HG02981 (cell line): ENCODE measurements at regions not wholly inside any gene's neighbourhood (a gene's known extent, or its start where the extent isn't known, plus 50 kb on each side); places are given as distances from the start of the nearest gene placed in this dataset.

Source experiments
- ATAC-seq: cut with Tn5 transposase; IDR thresholded peaks from one replicate; pipeline ENCODE4 v1.9.1; 2021; ENCODE audit warnings: mild to moderate bottlenecking, moderate library complexity; ENCODE audit not compliant: unreplicated experiment

- no peak for ATAC-seq
These were observed 229.0 kb upstream of the SP4 start for GRCh38 chr7:21198921-21199320.

- no peak for ATAC-seq
These were observed 227.4 kb upstream of the SP4 start for GRCh38 chr7:21200503-21200902.

- ATAC-seq, result no peak
These were observed 213.2 kb upstream of the SP4 start for GRCh38 chr7:21214657-21215056.

- no peak for ATAC-seq
These were observed 212.6 kb upstream of the SP4 start for GRCh38 chr7:21215307-21215706.

GRCh38 chr7:21217365-21217764 is 210.5 kb upstream of the SP4 start:
- no peak for ATAC-seq

- ATAC-seq, result no peak
These were observed 209.7 kb upstream of the SP4 start for GRCh38 chr7:21218155-21218554.

GRCh38 chr7:21221130-21221529 is 206.8 kb upstream of the SP4 start:
- ATAC-seq, result no peak

- no peak for ATAC-seq
These were observed 189.3 kb upstream of the SP4 start for GRCh38 chr7:21238400-21239116.

- no peak for ATAC-seq
These were observed 184.6 kb upstream of the SP4 start for GRCh38 chr7:21243265-21243664.

GRCh38 chr7:21251151-21251800 is 176.6 kb upstream of the SP4 start:
- no peak for ATAC-seq

- no peak for ATAC-seq
These were observed 173.9 kb upstream of the SP4 start for GRCh38 chr7:21253740-21254687.

GRCh38 chr7:21256310-21256877 is 171.5 kb upstream of the SP4 start:
- no peak for ATAC-seq

- ATAC-seq, result no peak
These were observed 166.9 kb upstream of the SP4 start for GRCh38 chr7:21260939-21261338.

GRCh38 chr7:21261627-21262594 is 166.0 kb upstream of the SP4 start:
- peak; percentile 90 for ATAC-seq

- ATAC-seq, result no peak
These were observed 158.9 kb upstream of the SP4 start for GRCh38 chr7:21269021-21269420.

- no peak for ATAC-seq
These were observed 151.3 kb upstream of the SP4 start for GRCh38 chr7:21276471-21277035.

- ATAC-seq, result no peak
These were observed 148.9 kb upstream of the SP4 start for GRCh38 chr7:21278944-21279343.

- ATAC-seq, result no peak
These were observed 146.7 kb upstream of the SP4 start for GRCh38 chr7:21281193-21281592.

GRCh38 chr7:21293771-21294170 is 134.1 kb upstream of the SP4 start:
- no peak for ATAC-seq

GRCh38 chr7:21299766-21300165 is 128.1 kb upstream of the SP4 start:
- no peak for ATAC-seq
